Heart left ventricle (tissue), 16 donors: ENCODE measurements at regions not wholly inside any gene's neighbourhood (a gene's known extent, or its start where the extent isn't known, plus 50 kb on each side); places are given as distances from the start of the nearest gene placed in this dataset.

Source experiments
- ATAC-seq, 4 donors: fragments of 200-7000 bp; cut with Tn5 transposase; one replicate each; pipeline ENCODE4 v1.9.1; 2020 to 2022; ENCODE audit warnings: moderate library complexity in 4 of 4, mild to moderate bottlenecking in 3 of 4, moderate number of reproducible peaks in 1 of 4
- DNase-seq, 5 donors: peaks; one replicate each; pipeline ENCODE4 v3.0.0-alpha.2; 2020
- H3K27ac ChIP-seq, 12 donors: fragments of 200-600 bp; sonication (generic) in 4 of 12; one replicate each; pipeline versions ENCODE4 v1.5.0 to v1.8.0; 2016 to 2022; ENCODE audit warnings: mild to moderate bottlenecking in 2 of 12
- H3K27me3 ChIP-seq, 9 donors: fragments of 200-600 bp; sonication (generic) in 2 of 9; one replicate each; pipeline versions ENCODE4 v1.5.1 to v1.8.0; 2016 to 2022; ENCODE audit warnings: mild to moderate bottlenecking in 3 of 9
- H3K36me3 ChIP-seq, 9 donors: fragments of 200-600 bp; sonication (generic) in 2 of 9; one replicate each; pipeline versions ENCODE4 v1.5.0 to v1.8.0; 2018 to 2022; ENCODE audit warnings: mild to moderate bottlenecking in 2 of 9
- H3K4me1 ChIP-seq, 12 donors: fragments of 200-600 bp; sonication (generic) in 4 of 12; one replicate each; pipeline versions ENCODE4 v1.5.0 to v1.8.0; 2016 to 2022; ENCODE audit warnings: mild to moderate bottlenecking in 3 of 12
- H3K4me3 ChIP-seq, 12 donors: fragments of 200-600 bp; sonication (generic) in 4 of 12; one replicate each; pipeline versions ENCODE4 v1.5.0 to v1.8.0; 2017 to 2022; ENCODE audit warnings: mild to moderate bottlenecking in 9 of 12, moderate library complexity in 4 of 12
- H3K9me3 ChIP-seq, 12 donors: fragments of 200-600 bp; sonication (generic) in 4 of 12; one replicate each; pipeline versions ENCODE4 v1.5.0 to v1.8.0; 2016 to 2022; ENCODE audit warnings: mild to moderate bottlenecking in 1 of 12
- CTCF ChIP-seq, 12 donors: fragments of 200-600 bp; sonication (generic) in 4 of 12; IDR thresholded peaks; one replicate each; pipeline versions ENCODE4 v1.5.0 to v1.8.0; 2018 to 2022; ENCODE audit warnings: antibody characterized with exemption in 12 of 12, mild to moderate bottlenecking in 5 of 12
- POLR2A ChIP-seq, 2 donors: fragments of 450-650 bp; IDR thresholded peaks; one replicate each; pipeline ENCODE4 v1.6.1; 2017; ENCODE audit warnings: antibody characterized with exemption in 2 of 2, mild to moderate bottlenecking in 2 of 2, moderate library complexity in 2 of 2
- WGBS, 4 donors: extraction: QIAGEN DNeasy Blood & Tissue Kit in 2 of 4; methylation state at CpG; one replicate each; pipeline versions ENCODE4 v1.1.5 to v1.1.7; 2013 to 2018; 5-methylcytosine and 5-hydroxymethylcytosine counted together
- intact Hi-C, 10 donors: fragments of 100-400 bp; cut with DNase I; formaldehyde crosslinking; loops; one replicate each; pipeline versions ENCODE4 v1.11.1 to v1.14.2; 2022
- donor health status: ischemic (EF 13 %, LVEDD 7.1; RV severe dilation, severe dysfunction).
- donor health status: healthy with polysubstance abuse.
- donor health status: DM: no; HTN: yes; CAD: no.
- donor health status: DM: no; HTN: no; CAD: no.
- donor health status: ischemic (EF 25% LVEDD 6.9; RV normal size, moderate dysfunction).
- donor health status: ischemic (EF 25% LVEDD 5.7; RV mildly dilated, moderate dysfunction).
- donor health status: healthy.
- donor health status: DM: yes; HTN: yes; CAD: no.
- donor health status: ischemic (EF 35%, LVEDD 5.7; RV mildly dilated, moderate dysfunction).
- donor health status: nonischemic (EF 11% LVEDD 7.7; RV severe dilation, severe dysfunction).
- donor health status: DM: yes; HTN: yes; CAD: no.
- donor health status: PGD.
- donor health status: ischemic (EF 29% LVEDD 5.4; RV normal size, mild dysfunction).
- donor health status: nonischemic (EF 23%, LVEDD 6.1; RV moderate dilation, normal function).

- intact Hi-C loops: loop anchor here in 5 of 10 donors (2.0 to 10.0 kb wide), 5 partner anchors 1671 to 1793 kb away; no protein-coding TSS in a partner anchor
- WGBS, 4 donors: 52 to 68% (median 60%) methylated on average over 6 of the region's 6 CpGs
- Histone ChIP-seq H3K27me3 (peaks cover 0 to 46% (median 9%) of the 10 kb centered on the region in 9 donors), H3K9me3 (peaks cover 0 to 10% (median 0%) of the 10 kb centered on the region in 12 donors), H3K27ac (no peak overlapping the region), H3K4me3 (no peak overlapping the region), H3K4me1 (no peaks in the 10 kb centered on the region), H3K36me3 (no peaks in the 10 kb centered on the region)
- ATAC-seq (no peak), DNase-seq (no peak)
- TF ChIP-seq CTCF (IDR thresholded peaks at IDR 0.05) (no peak), POLR2A (IDR thresholded peaks at IDR 0.05) (no peak)
Measured at GRCh38 chr1:50347933-50348332, 75.3 kb downstream of the DMRTA2 start.

- Histone ChIP-seq H3K9me3 (peaks cover 0 to 10% (median 0%) of the 10 kb centered on the region in 12 donors), H3K27ac (no peak overlapping the region), H3K4me1 (no peaks in the 10 kb centered on the region), H3K4me3 (no peak overlapping the region), H3K36me3 (no peaks in the 10 kb centered on the region), H3K27me3 (peaks cover 0 to 54% (median 9%) of the 10 kb centered on the region in 9 donors)
- TF ChIP-seq POLR2A (IDR thresholded peaks at IDR 0.05) (no peak), CTCF (IDR thresholded peaks at IDR 0.05) (no peak)
- intact Hi-C loops: loop anchor here in 5 of 10 donors (5.0 to 10.0 kb wide), 4 partner anchors 1669 to 1792 kb away; no protein-coding TSS in a partner anchor
- 38 to 60% (median 51%) methylated on average over 7 of the region's 7 CpGs for WGBS, 4 donors
- ATAC-seq (no peak), DNase-seq (no peak)
Measured at GRCh38 chr1:50346621-50347020, 76.6 kb downstream of the DMRTA2 start.

GRCh38 chr1:50343323-50343722 lies 79.9 kb downstream of the DMRTA2 start:
- no peak for TF ChIP-seq POLR2A (IDR thresholded peaks at IDR 0.05)
- intact Hi-C loops: loop anchor here in 4 of 10 donors (10.0 kb wide), 3 partner anchors 1669 to 1789 kb away; no protein-coding TSS in a partner anchor
- H3K4me3 ChIP-seq: no peak overlapping the region
- H3K27ac ChIP-seq: no peak overlapping the region
- peaks cover 0 to 55% (median 9%) of the 10 kb centered on the region in 9 donors for H3K27me3 ChIP-seq
- ATAC-seq (no peak), DNase-seq (no peak)
- peaks cover 0 to 10% (median 0%) of the 10 kb centered on the region in 12 donors for H3K9me3 ChIP-seq
- WGBS, 4 donors: 46 to 56% (median 49%) methylated on average over 5 of the region's 5 CpGs
- no peaks in the 10 kb centered on the region for H3K4me1 ChIP-seq
- H3K36me3 ChIP-seq: no peaks in the 10 kb centered on the region

GRCh38 chr1:50342525-50342924 lies 80.7 kb downstream of the DMRTA2 start:
- TF ChIP-seq POLR2A (IDR thresholded peaks at IDR 0.05) (no peak), CTCF (IDR thresholded peaks at IDR 0.05) (no peak)
- intact Hi-C loops: loop anchor here in 4 of 10 donors (10.0 kb wide), 3 partner anchors 1668 to 1788 kb away; no protein-coding TSS in a partner anchor
- Histone ChIP-seq H3K9me3 (peaks cover 0 to 10% (median 0%) of the 10 kb centered on the region in 12 donors), H3K4me3 (no peak overlapping the region), H3K36me3 (no peaks in the 10 kb centered on the region), H3K27me3 (peaks cover 0 to 57% (median 9%) of the 10 kb centered on the region in 9 donors), H3K27ac (no peak overlapping the region), H3K4me1 (no peaks in the 10 kb centered on the region)
- DNase-seq: no peak
- no peak for ATAC-seq

- no peak for TF ChIP-seq POLR2A (IDR thresholded peaks at IDR 0.05)
- no peak for TF ChIP-seq CTCF (IDR thresholded peaks at IDR 0.05)
- DNase-seq (no peak), ATAC-seq (no peak)
- Histone ChIP-seq H3K4me3 (no peak overlapping the region), H3K27me3 (peaks cover 0 to 52% (median 10%) of the 10 kb centered on the region in 9 donors), H3K4me1 (peaks cover 0 to 15% (median 9%) of the 10 kb centered on the region in 12 donors), H3K36me3 (no peaks in the 10 kb centered on the region), H3K9me3 (no peaks in the 10 kb centered on the region), H3K27ac (no peak overlapping the region)
- intact Hi-C loops: loop anchor here in 1 of 10 donors (10.0 kb wide), 1 partner anchor 1660 kb away; no protein-coding TSS in a partner anchor
- 66 to 76% (median 71%) methylated on average over 4 to 5 of the region's 5 CpGs for WGBS, 4 donors
Measured at GRCh38 chr1:50335036-50335435, 88.2 kb downstream of the DMRTA2 start.
